Lower lobe of right lung (tissue), 2 donors: ENCODE measurements at regions not wholly inside any gene's neighbourhood (a gene's known extent, or its start where the extent isn't known, plus 50 kb on each side); places are given as distances from the start of the nearest gene placed in this dataset.
A peak's percentile ranks its signal among the peaks of the same experiment; 100 is the strongest.
"Not testable (repeated sequence)": the region's sequence is repeated elsewhere in the genome, so short reads cannot be mapped to it uniquely, and the experiment has no call there.

ENCODE experiments used
- ATAC-seq, 2 donors: fragments of 200-7000 bp; cut with Tn5 transposase; one replicate each; pipeline ENCODE4 v1.9.1; 2020 to 2022; ENCODE audit warnings: mild to moderate bottlenecking in 2 of 2, moderate library complexity in 2 of 2
- DNase-seq: peaks from one replicate; pipeline ENCODE4 v3.0.0-alpha.2; 2020
- H3K27ac ChIP-seq: fragments of 200-600 bp; one replicate; pipeline ENCODE4 v1.8.0; 2022
- H3K27me3 ChIP-seq: fragments of 200-600 bp; one replicate; pipeline ENCODE4 v1.8.0; 2022; ENCODE audit warnings: low read depth
- H3K36me3 ChIP-seq: fragments of 200-600 bp; one replicate; pipeline ENCODE4 v1.8.0; 2022; ENCODE audit warnings: mild to moderate bottlenecking
- H3K4me1 ChIP-seq: fragments of 200-600 bp; one replicate; pipeline ENCODE4 v1.8.0; 2022
- H3K4me3 ChIP-seq: fragments of 200-600 bp; one replicate; pipeline ENCODE4 v1.8.0; 2022; ENCODE audit warnings: mild to moderate bottlenecking
- H3K9me3 ChIP-seq: fragments of 200-600 bp; one replicate; pipeline ENCODE4 v1.8.0; 2022
- CTCF ChIP-seq: fragments of 200-600 bp; IDR thresholded peaks from one replicate; pipeline ENCODE4 v1.8.0; 2022; ENCODE audit warnings: antibody characterized with exemption, mild to moderate bottlenecking
- intact Hi-C: fragments of 100-400 bp; cut with DNase I; formaldehyde crosslinking; loops from one replicate; pipeline ENCODE4 v1.11.0; 2022
- donor health status: DM: no; HTN: yes; CAD: no; lungs with severe emphysema.

DNA sequence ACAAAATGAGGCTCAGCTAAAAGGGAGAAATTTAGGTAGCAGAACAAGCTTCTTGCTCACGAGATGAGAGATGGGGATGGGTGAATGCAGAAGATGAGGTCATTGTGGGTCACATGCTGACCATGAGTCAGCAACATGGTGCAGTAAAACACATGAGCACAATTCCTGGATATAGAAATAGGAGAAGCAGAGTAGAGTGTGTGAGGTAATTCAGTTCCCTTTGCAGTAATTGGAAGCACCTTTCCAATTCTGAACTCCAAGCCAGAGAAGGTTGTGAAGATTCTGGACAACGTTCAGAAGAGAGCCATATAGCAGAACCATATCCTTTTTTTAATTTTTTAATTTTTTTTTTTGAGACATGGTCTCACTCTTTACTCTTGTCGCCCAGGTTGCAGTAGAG is 62.0 kb upstream of the LMNTD1 start:
- ATAC-seq, result peak in 1 of 2 donors; percentile 17

GRCh38 chr12:25616286-25616685 is 63.2 kb upstream of the LMNTD1 start:
- H3K9me3 ChIP-seq, result no peaks in the 10 kb centered on the region
- no peak for DNase-seq
- H3K4me3 ChIP-seq, result no peak overlapping the region
- no peak overlapping the region for H3K27ac ChIP-seq
- intact Hi-C loops, result no loop called here
- TF ChIP-seq CTCF, result no peak
- H3K36me3 ChIP-seq, result no peaks in the 10 kb centered on the region
- ATAC-seq, result no peak
- no peaks in the 10 kb centered on the region for H3K27me3 ChIP-seq
- no peaks in the 10 kb centered on the region for H3K4me1 ChIP-seq

More for the DNA sequence above, 62.0 kb upstream of the LMNTD1 start:
- no peak for DNase-seq
- no peaks in the 10 kb centered on the region for H3K4me1 ChIP-seq
- H3K9me3 ChIP-seq, result no peaks in the 10 kb centered on the region
- intact Hi-C loops, result no loop called here
- H3K36me3 ChIP-seq, result no peaks in the 10 kb centered on the region
- no peaks in the 10 kb centered on the region for H3K27me3 ChIP-seq
- TF ChIP-seq CTCF, result no peak
- H3K27ac ChIP-seq, result no peak overlapping the region
- no peak overlapping the region for H3K4me3 ChIP-seq

GRCh38 chr12:25617991-25618390 is 64.9 kb upstream of the LMNTD1 start:
- ATAC-seq (no peak), DNase-seq (no peak)
- H3K27me3 ChIP-seq, result no peaks in the 10 kb centered on the region
- no peak overlapping the region for H3K27ac ChIP-seq
- no peaks in the 10 kb centered on the region for H3K36me3 ChIP-seq
- intact Hi-C loops, result no loop called here
- no peaks in the 10 kb centered on the region for H3K4me1 ChIP-seq
- no peaks in the 10 kb centered on the region for H3K9me3 ChIP-seq
- H3K4me3 ChIP-seq, result no peak overlapping the region
- no peak for TF ChIP-seq CTCF

DNA sequence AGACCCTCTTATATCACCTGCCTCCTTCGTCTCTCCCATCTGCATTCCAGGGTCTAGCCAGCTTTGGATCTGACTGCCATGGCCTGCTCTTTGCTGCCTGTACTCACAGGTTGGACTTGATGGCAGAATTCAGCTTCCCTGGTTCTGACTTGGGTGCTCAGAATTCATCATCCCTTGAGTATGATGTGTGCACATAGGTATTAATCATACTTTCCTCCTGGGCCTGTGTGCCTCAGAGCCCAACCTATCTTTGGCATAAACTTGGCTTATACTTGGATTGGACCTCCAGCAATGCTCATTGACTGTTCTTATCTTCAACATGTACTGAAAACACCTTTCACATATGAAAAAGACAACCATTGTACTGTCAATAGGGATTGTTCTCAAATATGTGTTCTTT is 70.7 kb upstream of the LMNTD1 start:
- no peak for DNase-seq
- intact Hi-C loops, result no loop called here
- H3K27me3 ChIP-seq, result no peaks in the 10 kb centered on the region
- H3K4me1 ChIP-seq, result no peaks in the 10 kb centered on the region
- H3K9me3 ChIP-seq, result no peaks in the 10 kb centered on the region
- no peak for ATAC-seq
- no peak overlapping the region for H3K4me3 ChIP-seq
- TF ChIP-seq CTCF, result no peak
- H3K27ac ChIP-seq, result no peak overlapping the region
- H3K36me3 ChIP-seq, result no peaks in the 10 kb centered on the region

DNA sequence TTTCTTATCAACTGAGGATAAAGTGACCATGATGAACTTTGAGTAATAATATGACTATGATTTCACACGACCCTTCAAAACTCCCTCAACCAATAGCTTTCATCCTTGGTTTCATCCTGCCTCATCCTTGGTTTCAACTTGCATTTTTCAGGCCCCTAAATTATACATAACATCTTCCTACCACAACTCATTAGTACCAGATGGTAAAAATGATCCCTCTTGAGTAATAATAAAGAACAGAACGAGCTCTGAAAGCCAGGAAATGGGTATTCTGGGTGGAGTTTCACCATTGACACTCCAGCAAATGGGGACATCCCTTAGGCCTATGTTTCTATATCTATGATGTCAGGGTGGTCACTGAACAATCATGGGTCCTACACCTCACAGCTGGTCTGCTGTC is 72.1 kb upstream of the LMNTD1 start:
- TF ChIP-seq CTCF, result no peak
- intact Hi-C loops, result no loop called here
- no peaks in the 10 kb centered on the region for H3K9me3 ChIP-seq
- ATAC-seq, result no peak
- no peaks in the 10 kb centered on the region for H3K4me1 ChIP-seq
- H3K4me3 ChIP-seq, result no peak overlapping the region
- no peak for DNase-seq
- no peaks in the 10 kb centered on the region for H3K27me3 ChIP-seq
- H3K27ac ChIP-seq, result no peak overlapping the region
- no peaks in the 10 kb centered on the region for H3K36me3 ChIP-seq

GRCh38 chr12:25629341-25629740 is 76.3 kb upstream of the LMNTD1 start:
- no peaks in the 10 kb centered on the region for H3K36me3 ChIP-seq
- no peaks in the 10 kb centered on the region for H3K27me3 ChIP-seq
- no peaks in the 10 kb centered on the region for H3K9me3 ChIP-seq
- ATAC-seq (no peak), DNase-seq (no peak)
- H3K4me1 ChIP-seq, result no peaks in the 10 kb centered on the region
- H3K27ac ChIP-seq, result no peak overlapping the region
- TF ChIP-seq CTCF, result no peak
- H3K4me3 ChIP-seq, result no peak overlapping the region
- intact Hi-C loops, result no loop called here

- H3K27me3 ChIP-seq, H3K36me3 ChIP-seq, DNase-seq, H3K4me1 ChIP-seq, intact Hi-C loops, ATAC-seq, H3K27ac ChIP-seq, H3K4me3 ChIP-seq, H3K9me3 ChIP-seq: not testable (repeated sequence)
These were observed 77.8 kb upstream of the LMNTD1 start for GRCh38 chr12:25630735-25631515.

- DNase-seq, H3K27ac ChIP-seq, H3K4me1 ChIP-seq, ATAC-seq, H3K9me3 ChIP-seq, H3K27me3 ChIP-seq, intact Hi-C loops, H3K36me3 ChIP-seq, H3K4me3 ChIP-seq: not testable (repeated sequence)
These were observed 80.1 kb upstream of the LMNTD1 start for GRCh38 chr12:25633149-25633548.
